Retinal pigment epithelial cell (primary cell): ENCODE measurements at regions not wholly inside any gene's neighbourhood (a gene's known extent, or its start where the extent isn't known, plus 50 kb on each side); places are given as distances from the start of the nearest gene placed in this dataset.
"Not testable (repeated sequence)": the region's sequence is repeated elsewhere in the genome, so short reads cannot be mapped to it uniquely, and the experiment has no call there.

ENCODE experiments used
- DNase-seq: peaks from one replicate; pipeline ENCODE4 v3.0.0-alpha.2; 2010; ENCODE audit warnings: low read depth
- H3K4me3 ChIP-seq: 2 replicates; pipeline ENCODE4 v1.5.1; 2011; ENCODE audit warnings: mild to moderate bottlenecking, low read length, control low read depth, moderate library complexity
- CTCF ChIP-seq: conservative IDR thresholded peaks from 2 replicates; pipeline ENCODE4 v1.5.1; 2011; ENCODE audit warnings: low read depth, low read length, control low read depth, inconsistent platforms

- no peak overlapping the region for H3K4me3 ChIP-seq
- no peak for DNase-seq
- peak; percentile 30 for TF ChIP-seq CTCF
Observed at GRCh38 chr16:65704866-65705265, 583.0 kb upstream of the CDH11 start.

GRCh38 chr16:65702707-65703402 is 581.0 kb upstream of the CDH11 start:
- no peak for TF ChIP-seq CTCF
- H3K4me3 ChIP-seq, result no peak overlapping the region
- DNase-seq, result no peak

GRCh38 chr16:65700596-65700995 is 578.7 kb upstream of the CDH11 start:
- no peak for TF ChIP-seq CTCF
- no peak for DNase-seq
- H3K4me3 ChIP-seq, result no peak overlapping the region

GRCh38 chr16:65698791-65699321 is 577.0 kb upstream of the CDH11 start:
- TF ChIP-seq CTCF, result no peak
- peak; percentile 77 for DNase-seq
- H3K4me3 ChIP-seq, result no peak overlapping the region

- DNase-seq, result no peak
- no peak overlapping the region for H3K4me3 ChIP-seq
- TF ChIP-seq CTCF, result no peak
Observed at GRCh38 chr16:65697521-65697920, 575.7 kb upstream of the CDH11 start.

- no peak overlapping the region for H3K4me3 ChIP-seq
- no peak for DNase-seq
- TF ChIP-seq CTCF, result peak; percentile 29
Observed at GRCh38 chr16:65697065-65697464, 575.2 kb upstream of the CDH11 start.

DNA sequence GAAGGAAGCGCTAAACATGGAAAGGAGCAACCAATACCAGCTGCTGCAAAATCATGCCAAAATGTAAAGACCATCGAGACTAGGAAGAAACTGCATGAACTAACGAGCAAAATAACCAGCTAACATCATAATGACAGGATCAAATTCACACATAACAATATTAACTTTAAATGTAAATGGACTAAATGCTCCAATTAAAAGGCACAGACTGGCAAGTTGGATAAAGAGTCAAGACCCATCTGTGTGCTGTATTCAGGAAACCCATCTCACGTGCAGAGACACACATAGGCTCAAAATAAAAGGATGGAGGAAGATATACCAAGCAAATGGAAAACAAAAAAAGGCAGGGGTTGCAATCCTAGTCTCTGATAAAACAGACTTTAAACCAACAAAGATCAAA is 570.0 kb upstream of the CDH11 start:
- H3K4me3 ChIP-seq, DNase-seq: not testable (repeated sequence)
